ENCODE measurements at regions not wholly inside any gene's neighbourhood (a gene's known extent, or its start where the extent isn't known, plus 50 kb on each side); places are given as distances from the start of the nearest gene placed in this dataset.

- no peak for TF ChIP-seq POLR2A (IDR thresholded peaks at IDR 0.05)
- no peak for TF ChIP-seq CTCF (IDR thresholded peaks at IDR 0.05)
- no peak for TF ChIP-seq EP300 (IDR thresholded peaks at IDR 0.05)
- no peak for TF ChIP-seq POLR2AphosphoS5 (IDR thresholded peaks at IDR 0.05)
Observed at GRCh38 chr2:145541028-145541427, 1021.1 kb upstream of the ZEB2 start.

Measured in sigmoid colon (tissue), 4 donors.